ENCODE measurements at regions not wholly inside any gene's neighbourhood (a gene's known extent, or its start where the extent isn't known, plus 50 kb on each side); places are given as distances from the start of the nearest gene placed in this dataset.

DNA sequence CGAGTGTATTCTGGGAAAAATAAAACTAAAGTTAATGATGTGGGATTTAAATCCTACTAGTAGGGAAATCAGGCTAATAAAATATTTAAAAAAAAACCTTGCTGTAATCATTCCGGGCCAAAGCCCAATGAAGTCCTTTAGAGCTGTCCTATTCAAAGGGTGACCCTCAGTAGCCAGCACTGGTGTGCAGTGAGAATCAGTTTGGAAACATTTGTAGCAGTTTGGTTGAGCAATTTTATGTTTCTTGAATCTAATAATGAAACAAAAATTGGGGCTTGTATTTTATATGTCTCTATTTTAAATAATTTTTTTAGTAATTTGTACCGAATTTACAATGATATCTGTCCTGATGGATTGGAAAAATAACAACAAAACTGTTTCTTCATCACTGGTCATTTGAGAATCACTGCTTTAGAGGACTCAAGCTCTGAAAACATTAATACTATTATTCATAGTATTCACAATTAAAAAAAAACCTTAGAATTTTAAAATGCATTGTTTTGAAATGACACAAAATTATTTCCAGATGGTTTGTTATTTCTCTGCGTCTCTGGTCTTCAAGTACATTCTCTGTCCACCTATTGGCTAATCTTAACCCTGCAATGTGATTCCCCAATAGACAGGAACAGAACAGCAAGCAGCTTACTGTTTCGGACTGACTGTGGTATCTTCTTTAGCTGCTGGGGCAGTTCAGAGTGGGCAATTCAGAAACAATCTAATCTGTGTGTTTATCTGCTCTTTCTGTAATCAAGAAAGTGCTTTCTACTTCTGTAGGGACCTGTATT lies 71.2 kb downstream of the OTOL1 start (continued):
- TF ChIP-seq AFF4 (CRISPR knock-in tag; IDR thresholded peaks at IDR 0.05; ENCODE audit: borderline replicate concordance) (no peak), CTCF (IDR thresholded peaks at IDR 0.05) (no peak), FOXK1 (CRISPR knock-in tag; IDR thresholded peaks at IDR 0.05) (no peak), RELA (CRISPR knock-in tag; IDR thresholded peaks at IDR 0.05; ENCODE audit: borderline replicate concordance) (no peak), ATF3 (CRISPR knock-in tag; conservative IDR thresholded peaks at IDR 0.05) (no peak), ZNF396 (CRISPR knock-in tag; IDR thresholded peaks at IDR 0.05; ENCODE audit: borderline replicate concordance) (no peak), NFATC4 (CRISPR knock-in tag; IDR thresholded peaks at IDR 0.05) (no peak), ZNF121 (CRISPR knock-in tag; IDR thresholded peaks at IDR 0.05) (no peak), SOX15 (CRISPR knock-in tag; IDR thresholded peaks at IDR 0.05) (no peak), ZNF512 (CRISPR knock-in tag; IDR thresholded peaks at IDR 0.05; ENCODE audit: borderline replicate concordance) (no peak)

GRCh38 chr3:161568671-161569070 lies 72.1 kb downstream of the OTOL1 start:
- no peak for DNase-seq (ENCODE audit: low spot score)
- H3K27ac Mint-ChIP-seq = no peak overlapping the region
- H3K9me3 Mint-ChIP-seq = no peaks in the 10 kb centered on the region
- no peaks in the 10 kb centered on the region for H3K36me3 Mint-ChIP-seq
- no peak for TF ChIP-seq GABPB1 (CRISPR knock-in tag; IDR thresholded peaks at IDR 0.05)
- no peak for TF ChIP-seq NR2C2 (CRISPR knock-in tag; IDR thresholded peaks at IDR 0.05)
- no peak for TF ChIP-seq TEAD1 (CRISPR knock-in tag; IDR thresholded peaks at IDR 0.05)
- TF ChIP-seq, protein P1, sequence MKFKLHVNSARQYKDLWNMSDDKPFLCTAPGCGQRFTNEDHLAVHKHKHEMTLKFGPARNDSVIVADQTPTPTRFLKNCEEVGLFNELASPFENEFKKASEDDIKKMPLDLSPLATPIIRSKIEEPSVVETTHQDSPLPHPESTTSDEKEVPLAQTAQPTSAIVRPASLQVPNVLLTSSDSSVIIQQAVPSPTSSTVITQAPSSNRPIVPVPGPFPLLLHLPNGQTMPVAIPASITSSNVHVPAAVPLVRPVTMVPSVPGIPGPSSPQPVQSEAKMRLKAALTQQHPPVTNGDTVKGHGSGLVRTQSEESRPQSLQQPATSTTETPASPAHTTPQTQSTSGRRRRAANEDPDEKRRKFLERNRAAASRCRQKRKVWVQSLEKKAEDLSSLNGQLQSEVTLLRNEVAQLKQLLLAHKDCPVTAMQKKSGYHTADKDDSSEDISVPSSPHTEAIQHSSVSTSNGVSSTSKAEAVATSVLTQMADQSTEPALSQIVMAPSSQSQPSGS (CRISPR knock-in tag; IDR thresholded peaks at IDR 0.05; ENCODE audit: borderline replicate concordance, low read depth) = no peak
- no peak for TF ChIP-seq NR3C1 (CRISPR knock-in tag; conservative IDR thresholded peaks at IDR 0.05; ENCODE audit: low read depth)
- TF ChIP-seq PREB (CRISPR knock-in tag; IDR thresholded peaks at IDR 0.05; ENCODE audit: borderline replicate concordance) = no peak
- TF ChIP-seq JAZF1 (CRISPR knock-in tag; IDR thresholded peaks at IDR 0.05) = no peak
- TF ChIP-seq ATF3 (CRISPR knock-in tag; conservative IDR thresholded peaks at IDR 0.05) = no peak
- TF ChIP-seq, protein P2, sequence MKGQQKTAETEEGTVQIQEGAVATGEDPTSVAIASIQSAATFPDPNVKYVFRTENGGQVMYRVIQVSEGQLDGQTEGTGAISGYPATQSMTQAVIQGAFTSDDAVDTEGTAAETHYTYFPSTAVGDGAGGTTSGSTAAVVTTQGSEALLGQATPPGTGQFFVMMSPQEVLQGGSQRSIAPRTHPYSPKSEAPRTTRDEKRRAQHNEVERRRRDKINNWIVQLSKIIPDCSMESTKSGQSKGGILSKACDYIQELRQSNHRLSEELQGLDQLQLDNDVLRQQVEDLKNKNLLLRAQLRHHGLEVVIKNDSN (CRISPR knock-in tag; IDR thresholded peaks at IDR 0.05) = no peak
- no peak for TF ChIP-seq CDX4 (CRISPR knock-in tag; IDR thresholded peaks at IDR 0.05; ENCODE audit: borderline replicate concordance)
- no peak for TF ChIP-seq KAT7 (CRISPR knock-in tag; IDR thresholded peaks at IDR 0.05; ENCODE audit: borderline replicate concordance)
- no peak for TF ChIP-seq E2F5 (CRISPR knock-in tag; IDR thresholded peaks at IDR 0.05)
- no peaks in the 10 kb centered on the region for H3K27me3 Mint-ChIP-seq (ENCODE audit: low read depth)
- H3K4me1 Mint-ChIP-seq = no peaks in the 10 kb centered on the region
- ChIA-PET POLR2A (no interaction called here), CTCF (interaction anchor here (0.8 kb wide), 1 partner anchor 132 kb away, joined by 3 read pairs; no protein-coding TSS in a partner anchor)
- H3K4me3 Mint-ChIP-seq = no peak overlapping the region
- no peak for ATAC-seq

All from WTC11 (cell line).